ENCODE measurements at regions not wholly inside any gene's neighbourhood (a gene's known extent, or its start where the extent isn't known, plus 50 kb on each side); places are given as distances from the start of the nearest gene placed in this dataset.

DNA sequence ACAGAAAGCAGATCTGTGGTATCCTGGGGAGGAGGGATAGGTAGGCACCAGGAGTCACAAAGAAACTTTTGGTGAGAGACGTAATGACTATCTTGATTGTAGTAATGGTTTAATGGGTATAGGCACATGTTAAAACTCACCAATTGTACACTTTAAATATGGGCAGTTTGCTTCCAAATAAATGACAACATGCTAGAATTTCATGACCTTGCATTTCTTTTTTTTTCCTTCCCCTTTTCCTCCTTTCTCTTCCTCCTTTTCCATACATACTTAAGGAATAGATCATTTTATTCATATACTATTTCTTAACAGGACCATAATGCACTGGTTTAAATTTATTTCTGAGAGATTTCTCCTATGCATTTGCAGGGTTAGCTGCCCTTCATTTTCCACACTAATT lies 341.8 kb downstream of the TMEM182 start:
- DNase-seq (ENCODE audit: extremely low read depth, low read depth, low spot score) = no peak

DNA sequence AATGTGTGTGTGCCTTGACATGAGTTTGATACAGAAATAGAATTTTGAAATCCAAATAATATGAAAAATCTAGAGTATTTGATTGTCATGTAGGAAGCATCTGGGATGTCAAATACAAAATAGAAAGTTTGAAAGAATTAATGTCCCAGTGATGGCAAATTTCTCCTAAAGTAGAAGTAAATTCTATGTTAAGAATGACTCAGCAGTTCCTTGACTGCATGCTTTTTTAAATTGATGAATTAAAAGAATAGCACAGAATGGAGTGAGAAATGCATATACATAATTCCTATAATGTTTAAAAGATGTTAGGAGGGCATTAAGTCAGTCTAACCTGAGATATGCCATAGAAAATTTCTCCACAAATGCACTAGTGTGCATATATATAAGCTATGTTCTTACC lies 357.5 kb downstream of the TMEM182 start:
- no peak for DNase-seq (ENCODE audit: extremely low read depth, low read depth, low spot score)

DNA sequence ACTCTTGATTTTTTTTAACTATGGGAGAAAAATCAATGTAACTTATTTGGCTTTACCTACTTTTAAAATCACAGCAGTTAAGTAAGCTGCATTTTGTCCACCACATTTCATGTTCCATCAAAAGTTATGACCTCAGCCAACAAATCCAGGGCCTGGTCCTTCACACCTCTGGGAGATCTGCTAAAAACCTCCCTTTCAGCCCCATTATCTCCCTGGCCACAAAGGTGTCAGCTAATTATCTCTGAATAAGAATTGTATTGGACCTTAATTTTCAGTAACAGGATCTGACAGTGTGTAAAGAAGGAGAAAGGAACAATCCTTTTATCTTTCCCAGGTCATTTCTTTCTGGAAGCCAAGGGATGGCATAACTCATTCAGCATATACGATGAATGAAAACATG lies 359.3 kb downstream of the TMEM182 start:
- no peak for DNase-seq (ENCODE audit: extremely low read depth, low read depth, low spot score)

DNA sequence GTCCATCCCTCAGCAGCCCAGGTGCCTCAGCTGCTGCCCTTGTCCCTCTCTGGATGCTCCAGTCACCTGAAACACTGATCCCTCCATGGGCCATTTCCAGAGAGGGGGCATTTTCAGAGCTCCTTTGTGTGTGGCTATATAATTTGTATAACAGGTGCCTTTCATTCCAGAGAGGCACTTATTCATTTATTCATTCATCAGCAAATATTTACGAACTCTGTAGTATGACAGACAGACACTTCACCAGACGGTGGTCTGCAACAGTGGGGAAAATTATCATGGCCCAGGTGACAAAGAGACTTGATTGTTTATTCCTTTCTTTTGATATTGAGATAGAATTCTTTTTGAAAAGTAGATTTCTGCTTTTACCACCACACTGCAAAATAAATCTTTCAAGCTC lies 361.7 kb downstream of the TMEM182 start:
- DNase-seq (ENCODE audit: extremely low read depth, low read depth, low spot score) = no peak

DNA sequence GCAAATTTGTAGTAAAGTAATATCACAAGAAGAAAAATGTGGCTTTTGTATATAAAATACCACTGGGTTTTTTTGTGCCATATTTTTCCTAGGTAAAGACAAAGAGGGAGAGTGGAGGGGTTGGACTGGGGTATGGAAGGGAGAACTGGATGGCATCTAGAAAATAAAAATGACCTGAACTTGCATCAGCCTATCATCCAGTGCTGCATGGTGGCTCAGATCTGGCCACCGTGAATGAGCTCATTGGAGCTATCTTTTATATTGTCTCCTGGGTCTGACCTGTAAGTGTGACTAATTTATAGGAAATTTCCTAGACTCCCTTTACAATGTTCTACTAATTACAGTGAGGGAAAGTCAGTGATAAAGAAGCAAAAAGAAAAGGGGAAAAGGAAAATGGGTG lies 369.0 kb downstream of the TMEM182 start:
- DNase-seq (ENCODE audit: extremely low read depth, low read depth, low spot score) = no peak

DNA sequence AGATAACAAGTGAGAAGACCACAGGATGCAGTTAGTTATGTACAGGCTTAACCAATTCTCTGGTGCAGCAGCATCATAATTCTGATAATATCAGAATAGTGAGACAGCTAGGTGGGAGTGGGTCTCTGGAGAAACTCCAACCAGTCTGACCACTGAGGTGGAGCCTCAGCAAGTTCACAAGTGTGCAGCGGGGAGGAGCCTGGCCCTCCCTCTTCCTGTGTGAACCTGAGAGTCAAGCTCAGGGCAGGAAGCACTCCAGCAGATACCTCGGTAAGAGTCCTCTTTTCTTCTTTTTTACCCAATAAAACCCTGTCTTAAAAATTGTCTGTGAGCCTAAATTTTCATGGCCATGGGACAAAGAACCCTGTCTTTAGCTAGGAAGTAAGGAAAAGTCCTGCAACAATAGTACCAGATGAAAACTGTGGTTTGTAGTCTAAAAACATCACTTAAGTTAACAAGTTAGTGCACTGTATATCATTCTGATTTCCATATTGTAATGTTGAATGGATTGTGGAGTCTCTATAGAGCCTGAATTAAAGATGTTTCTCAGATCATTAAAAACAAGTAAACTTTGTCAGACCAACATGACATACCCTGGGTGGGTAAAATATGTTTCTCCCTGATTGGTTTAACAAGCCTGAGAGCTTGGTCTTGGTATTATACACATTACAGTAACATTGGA lies 370.8 kb downstream of the TMEM182 start:
- no peak for DNase-seq (ENCODE audit: extremely low read depth, low read depth, low spot score)

DNA sequence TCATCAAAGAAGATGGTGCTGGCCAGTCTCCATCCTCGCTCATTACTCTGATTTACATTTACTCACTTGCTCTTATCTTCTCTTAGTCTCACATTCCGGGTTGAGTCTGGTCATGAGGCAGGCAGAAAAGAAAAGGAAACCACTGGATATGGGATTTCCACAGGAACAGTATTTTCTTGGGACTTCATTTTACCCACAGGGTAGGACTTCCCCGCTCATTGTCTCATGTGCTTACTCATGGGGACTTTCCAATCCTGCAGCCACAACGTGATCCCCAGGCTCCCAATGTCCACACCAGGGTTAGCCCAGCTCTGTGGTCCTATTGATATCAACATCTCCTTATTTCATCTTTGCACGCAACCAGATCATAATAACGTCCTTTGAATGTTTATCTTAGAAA lies 373.8 kb downstream of the TMEM182 start:
- no peak for DNase-seq (ENCODE audit: extremely low read depth, low read depth, low spot score)

DNA sequence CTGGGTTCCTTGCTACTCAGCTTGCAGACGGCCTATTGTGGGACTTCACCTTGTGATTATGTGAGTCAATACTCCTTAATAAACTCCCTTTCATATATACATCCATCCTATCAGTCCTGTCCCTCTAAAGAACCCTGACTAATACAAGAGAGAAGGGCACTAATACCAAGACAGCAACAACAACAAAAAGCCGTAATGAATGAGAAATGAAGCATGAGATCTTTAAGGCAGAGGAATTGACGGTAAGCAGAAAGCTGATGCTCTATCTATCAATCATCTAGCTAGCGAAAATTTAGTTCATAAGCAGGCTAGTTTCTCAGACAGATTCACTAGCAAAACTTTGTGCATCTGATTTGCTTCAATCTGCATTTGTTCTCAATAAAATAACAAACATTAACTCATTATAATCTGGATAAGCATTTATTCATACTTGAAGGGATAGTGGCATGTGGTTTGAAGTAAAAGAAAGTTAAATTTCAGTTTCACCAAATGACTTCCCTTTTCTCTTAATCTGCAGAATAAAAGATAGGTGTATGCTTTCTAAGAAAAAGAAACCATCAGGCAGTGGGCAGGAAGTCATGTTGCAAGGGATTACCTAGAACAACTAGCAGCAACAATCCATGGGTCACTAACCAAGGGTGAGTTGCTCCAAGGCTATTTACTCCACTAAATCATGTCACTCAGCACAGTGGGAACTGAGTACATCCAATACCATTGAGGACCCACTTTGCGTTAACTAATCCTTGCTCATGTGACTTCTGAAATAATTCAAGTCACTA lies 376.5 kb downstream of the TMEM182 start:
- DNase-seq (ENCODE audit: extremely low read depth, low read depth, low spot score) = no peak

DNA sequence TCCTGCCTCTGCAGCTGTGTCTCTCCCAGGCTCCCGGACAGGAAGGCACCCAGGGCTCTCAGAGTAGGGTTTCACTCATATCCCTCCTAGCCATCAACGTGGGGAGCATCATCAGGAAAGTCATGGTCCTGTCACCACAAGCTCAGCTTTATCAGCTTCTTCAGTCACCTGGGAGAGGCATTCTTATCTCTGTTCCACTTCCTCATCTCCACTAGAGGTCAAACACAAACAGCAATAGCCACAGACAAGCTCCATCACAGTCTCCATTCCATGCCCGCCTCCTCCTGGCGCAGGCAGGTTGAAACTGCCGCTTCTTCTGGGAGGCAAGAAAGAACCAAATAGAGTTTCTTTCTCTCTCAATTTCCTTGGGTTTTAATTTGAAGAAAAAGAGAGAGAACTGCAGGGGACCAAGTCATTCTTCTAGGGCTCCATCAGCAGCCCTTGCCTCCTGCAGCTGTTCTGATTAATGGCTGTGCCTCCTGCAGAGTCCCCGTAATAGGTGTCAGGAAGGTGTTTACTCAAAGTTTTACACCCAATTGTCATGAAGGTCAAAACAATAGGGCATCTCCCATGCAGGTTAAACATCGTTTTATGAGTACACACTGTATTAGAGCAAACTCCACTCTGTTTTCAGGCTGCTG lies 377.9 kb downstream of the TMEM182 start:
- no peak for DNase-seq (ENCODE audit: extremely low read depth, low read depth, low spot score)

DNA sequence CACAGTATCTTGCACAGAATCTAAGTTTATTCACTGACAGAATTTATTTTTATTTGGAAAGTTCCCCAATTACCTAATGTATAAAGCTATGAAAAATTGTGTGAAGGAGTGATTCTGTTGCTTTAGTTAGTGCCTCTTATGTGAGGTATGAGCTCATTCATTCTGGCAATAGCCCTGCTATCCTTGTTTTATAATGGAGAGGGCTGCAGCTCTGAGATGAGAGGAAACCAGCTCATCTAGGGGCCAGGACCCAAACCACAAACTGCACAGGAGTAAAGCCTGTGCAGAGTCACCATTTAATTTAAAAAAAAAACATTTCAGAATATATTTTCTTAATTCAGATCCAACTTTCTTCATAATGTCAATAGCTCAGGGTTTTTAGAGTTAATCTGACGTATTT lies 383.0 kb downstream of the TMEM182 start:
- DNase-seq (ENCODE audit: extremely low read depth, low read depth, low spot score) = no peak

DNA sequence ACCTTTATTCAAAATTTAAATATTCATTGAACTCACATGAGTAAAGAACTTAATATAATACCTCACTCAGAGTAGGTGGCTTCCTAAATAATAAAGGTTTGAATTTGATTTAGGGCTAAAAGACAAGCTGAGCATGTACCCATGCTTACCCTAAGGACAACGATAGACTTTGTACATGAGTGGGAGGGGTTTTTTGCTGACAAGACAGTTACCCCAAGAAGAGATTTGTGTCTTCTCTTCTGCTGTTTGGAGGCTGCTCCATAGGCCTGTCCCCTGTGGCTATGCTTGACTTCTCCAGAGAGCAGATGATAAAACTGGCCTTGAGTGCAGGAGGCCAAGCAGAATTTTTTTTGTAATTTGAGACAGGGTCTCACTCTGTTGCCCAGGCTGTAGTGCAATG lies 383.9 kb downstream of the TMEM182 start:
- DNase-seq (ENCODE audit: extremely low read depth, low read depth, low spot score) = no peak

DNA sequence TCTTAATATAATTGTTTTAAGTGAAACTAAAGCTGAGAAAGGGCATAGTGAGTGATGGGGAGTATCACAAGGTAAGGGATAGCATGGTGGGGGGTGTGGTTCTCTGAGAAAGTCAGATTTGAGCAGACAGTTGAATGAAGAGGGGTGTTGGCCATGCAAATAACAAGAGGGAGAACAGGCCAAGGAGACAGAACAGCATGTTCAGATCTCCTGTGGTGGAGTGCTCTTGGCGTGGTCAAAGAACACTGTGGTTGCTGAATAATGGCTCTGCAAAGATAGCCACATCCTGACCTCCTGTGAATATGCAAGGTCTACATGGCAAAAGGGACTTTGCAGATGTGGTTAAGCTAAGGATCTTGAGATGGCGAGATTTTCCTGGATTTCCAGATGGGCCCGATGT lies 389.2 kb downstream of the TMEM182 start:
- DNase-seq (ENCODE audit: extremely low read depth, low read depth, low spot score) = no peak

DNA sequence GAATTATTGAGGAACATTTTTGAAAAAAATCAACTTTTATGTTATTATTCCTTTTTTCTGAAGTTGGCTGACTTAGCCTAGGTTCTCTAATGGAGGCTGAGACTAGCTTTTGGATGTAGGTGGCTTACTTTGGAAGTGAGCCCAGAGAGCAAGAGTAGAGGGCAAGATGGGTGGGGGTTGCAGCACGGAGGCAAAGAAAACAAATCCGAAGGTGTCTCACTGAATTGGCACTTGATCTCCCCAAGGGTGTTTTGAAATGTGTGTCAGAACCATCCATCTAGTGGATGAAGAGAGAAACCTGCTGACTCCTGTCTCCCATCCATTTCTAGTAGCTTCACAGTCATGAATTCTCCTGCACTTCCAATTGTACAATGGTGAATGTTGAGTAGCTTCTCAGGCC lies 390.7 kb downstream of the TMEM182 start:
- DNase-seq (ENCODE audit: extremely low read depth, low read depth, low spot score) = no peak

DNA sequence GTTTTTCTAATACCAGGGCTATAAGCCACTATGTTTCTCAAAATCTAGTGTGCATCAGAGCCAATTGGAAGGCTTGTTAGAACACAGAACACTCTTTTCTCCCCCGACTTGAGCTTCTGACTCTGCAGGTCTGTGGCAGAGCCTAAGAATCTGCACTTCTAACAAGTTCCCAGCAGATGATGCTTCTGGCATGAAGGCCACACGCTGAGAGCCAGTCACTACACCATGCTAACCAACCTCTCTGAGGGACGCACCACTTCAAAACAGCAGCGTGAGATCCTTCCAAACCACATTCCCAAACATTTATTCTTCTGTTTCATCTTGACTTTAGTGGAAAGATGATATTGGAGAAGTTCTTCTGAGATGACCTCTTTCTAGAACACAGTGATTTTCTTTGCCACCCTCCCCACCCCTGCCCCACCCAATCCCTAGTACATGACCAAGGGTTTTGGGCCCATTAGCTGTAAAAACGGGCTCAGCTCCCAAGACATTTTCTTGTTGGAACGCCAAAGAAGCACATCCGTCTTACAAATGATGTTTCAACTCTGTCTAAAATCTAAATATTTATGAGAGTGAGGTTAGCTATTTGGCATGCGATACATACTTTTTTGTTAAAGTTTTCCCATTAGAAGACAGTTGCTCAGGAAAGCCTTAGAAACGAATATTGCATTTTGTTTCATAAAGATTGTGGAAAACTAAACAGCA lies 391.9 kb downstream of the TMEM182 start:
- DNase-seq (ENCODE audit: extremely low read depth, low read depth, low spot score) = no peak

DNA sequence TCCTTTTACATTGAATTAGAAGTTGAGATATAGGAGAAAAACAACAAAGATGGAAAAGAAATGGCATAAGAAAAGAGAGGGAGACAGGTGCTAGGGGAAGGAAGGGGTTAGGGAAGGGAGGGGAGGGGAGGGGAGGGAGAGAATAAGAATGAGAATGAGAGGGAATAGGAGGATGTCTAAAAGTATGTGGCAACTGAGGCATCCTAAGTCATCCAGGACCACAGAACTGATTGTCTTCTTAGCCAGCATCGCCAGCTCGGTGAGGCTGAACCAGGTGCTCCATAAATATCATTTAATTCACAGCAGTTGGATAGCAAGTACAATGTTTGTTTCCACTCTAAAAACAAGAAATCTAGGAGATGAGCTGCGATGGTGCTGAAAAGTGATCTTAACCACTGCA lies 393.5 kb downstream of the TMEM182 start:
- no peak for DNase-seq (ENCODE audit: extremely low read depth, low read depth, low spot score)

DNA sequence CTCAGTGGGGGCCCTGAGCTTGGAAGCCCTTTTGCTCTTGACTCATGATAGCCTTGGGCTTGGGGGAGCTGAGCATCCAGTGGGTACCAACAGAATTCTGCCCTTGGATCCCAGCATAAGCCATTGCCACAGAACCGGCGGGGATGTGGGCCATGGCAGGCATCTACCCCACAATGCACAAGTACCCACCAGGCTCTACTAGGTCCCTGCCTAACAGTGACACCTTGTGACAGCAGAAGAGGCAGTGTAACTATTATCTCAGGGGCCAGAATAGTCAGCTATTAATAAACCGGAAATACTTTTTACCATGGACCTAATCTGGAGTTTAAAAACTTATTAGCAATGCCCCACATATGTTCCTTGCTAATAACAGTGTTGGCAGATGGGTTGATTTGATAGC lies 397.2 kb downstream of the TMEM182 start:
- DNase-seq (ENCODE audit: extremely low read depth, low read depth, low spot score) = no peak

DNA sequence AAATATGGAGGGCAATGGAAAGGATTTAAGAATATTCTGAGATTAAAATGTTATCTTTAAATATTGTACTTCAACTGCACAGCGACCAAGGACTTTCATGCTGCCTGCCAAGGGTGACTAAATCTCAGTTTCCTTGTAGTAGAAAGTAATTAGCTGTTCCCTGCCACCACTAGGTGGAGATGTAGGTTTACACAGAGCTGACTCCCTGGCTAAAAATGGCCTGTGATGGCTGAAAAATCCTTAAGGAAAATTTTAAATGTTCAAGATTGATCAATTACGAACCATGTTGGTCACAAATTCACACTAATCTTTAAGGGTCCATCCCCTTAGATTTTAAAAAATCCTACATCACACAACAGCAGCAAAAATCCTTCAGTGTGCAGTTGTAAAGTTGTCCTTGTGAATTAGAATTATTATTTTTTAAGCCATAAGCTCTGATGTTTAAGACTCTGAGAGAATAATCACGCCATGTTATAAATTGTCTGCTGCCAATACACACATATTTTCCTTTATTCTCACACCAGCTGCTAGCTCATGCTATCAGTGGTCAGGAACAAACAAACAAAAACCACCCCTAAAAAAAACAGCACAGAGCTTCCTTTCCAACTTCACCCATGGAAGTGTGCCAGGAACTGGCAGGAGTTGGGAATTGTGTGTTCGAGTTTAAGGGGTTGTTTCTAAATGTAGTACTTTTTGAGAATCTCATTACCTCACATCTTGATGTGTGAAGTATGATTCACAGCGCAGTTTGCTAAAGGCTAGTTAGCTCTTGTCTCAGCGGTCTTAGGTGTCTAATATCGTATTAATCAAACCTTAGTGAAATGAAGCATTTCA lies 399.8 kb downstream of the TMEM182 start:
- peak; percentile 27 for DNase-seq (ENCODE audit: extremely low read depth, low read depth, low spot score)

DNA sequence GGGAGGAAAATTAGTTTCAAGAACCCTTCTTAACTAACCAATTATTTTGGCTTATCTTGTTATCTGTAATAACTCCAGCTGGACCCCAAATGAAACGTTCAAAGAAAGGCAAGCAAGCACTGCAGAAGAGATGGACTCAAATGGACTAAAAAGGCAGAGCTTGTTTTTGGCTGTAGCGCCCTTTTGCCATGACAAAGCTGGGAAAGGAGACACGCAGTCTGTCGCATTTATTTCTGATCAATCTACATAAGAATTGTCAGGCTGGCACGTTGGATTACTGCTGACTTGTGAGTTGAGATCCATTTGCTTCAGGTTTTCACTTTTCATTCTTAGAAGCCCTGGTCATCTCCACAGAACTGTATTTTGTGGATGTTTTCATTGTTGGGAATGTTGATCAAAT lies 402.9 kb downstream of the TMEM182 start:
- no peak for DNase-seq (ENCODE audit: extremely low read depth, low read depth, low spot score)

DNA sequence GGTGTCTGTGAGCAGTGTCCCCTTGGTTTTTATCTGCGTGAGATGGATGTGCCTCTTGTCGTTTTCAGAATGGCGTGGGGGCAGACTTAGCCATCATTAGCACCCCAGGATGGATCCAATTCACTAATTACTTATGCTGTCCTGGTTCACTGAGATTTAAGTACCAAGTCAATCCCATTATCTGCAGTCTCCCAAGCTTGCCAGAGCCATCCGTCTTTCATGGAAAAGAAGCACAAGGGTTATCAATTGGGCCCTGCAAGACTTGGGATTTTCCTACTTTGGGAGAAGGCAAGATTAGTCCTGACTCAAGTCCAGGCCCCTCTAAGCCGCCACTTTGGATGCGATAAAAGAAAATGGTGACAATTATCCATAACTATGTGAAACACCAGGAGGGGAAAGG lies 404.0 kb downstream of the TMEM182 start:
- no peak for DNase-seq (ENCODE audit: extremely low read depth, low read depth, low spot score)

DNA sequence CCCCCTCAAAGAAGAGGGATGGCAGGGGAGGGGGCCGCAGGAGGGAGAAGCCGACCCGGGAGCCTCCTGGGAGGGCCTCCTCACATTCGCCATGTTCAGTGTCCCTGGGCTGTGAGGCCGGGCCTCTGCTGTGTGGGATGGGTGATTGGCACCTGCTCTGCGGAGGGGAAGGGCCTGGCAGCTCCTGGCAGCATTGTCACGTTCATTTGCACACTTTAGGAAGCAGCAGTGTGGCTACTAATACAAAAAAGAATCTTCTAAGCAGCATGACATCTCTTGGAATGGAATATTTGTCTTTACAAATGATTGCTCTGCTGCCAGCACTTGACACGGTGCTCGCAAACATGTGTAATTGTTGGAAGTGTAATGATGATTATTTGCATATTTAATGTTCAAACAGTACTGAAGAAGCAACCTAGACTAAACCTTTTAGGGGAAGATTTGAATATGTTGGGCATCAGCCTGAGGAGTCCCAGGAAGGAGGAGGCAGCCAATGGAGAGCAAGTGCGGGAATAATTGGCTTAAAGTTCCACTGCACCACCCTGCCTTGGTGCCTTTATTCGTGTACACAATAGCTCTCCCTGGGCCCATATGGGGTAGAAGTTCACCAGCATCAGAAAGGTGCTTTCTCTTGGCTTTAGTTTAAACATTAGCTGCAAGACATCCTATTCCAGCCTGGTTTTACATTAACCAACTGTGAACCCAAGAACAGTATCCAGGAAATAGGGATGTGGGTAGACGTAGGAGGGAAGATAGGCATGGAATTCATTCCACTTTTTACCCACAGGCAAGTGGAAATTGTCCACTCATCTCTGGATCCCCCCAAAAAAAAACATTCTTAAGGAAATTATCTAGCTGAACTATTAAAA lies 404.9 kb downstream of the TMEM182 start:
- no peak for DNase-seq (ENCODE audit: extremely low read depth, low read depth, low spot score)

Measured in glomerular endothelial cell (primary cell).